Effector memory CD8-positive, alpha-beta T cell (primary cell): ENCODE measurements at regions not wholly inside any gene's neighbourhood (a gene's known extent, or its start where the extent isn't known, plus 50 kb on each side); places are given as distances from the start of the nearest gene placed in this dataset.
"Not testable (repeated sequence)": the region's sequence is repeated elsewhere in the genome, so short reads cannot be mapped to it uniquely, and the experiment has no call there.

ENCODE experiments used
- ATAC-seq: fragments of 150-1000 bp; cut with Tn5 transposase; replicated peaks from 2 replicates; pipeline ENCODE4 v1.10.0; 2021; ENCODE audit warnings: mild to moderate bottlenecking, moderate library complexity
- DNase-seq, 3 experiments: peaks; one replicate each; pipeline ENCODE4 v3.0.0; 2021
- H3K27ac Mint-ChIP-seq, 2 donors: one replicate each; pipeline ENCODE4 v1.8.0; 2022; ENCODE audit warnings: mild to moderate bottlenecking in 2 of 2, mixed read lengths in 2 of 2, moderate library complexity in 2 of 2
- H3K27me3 Mint-ChIP-seq, 2 donors: one replicate each; pipeline ENCODE4 v1.8.0; 2022; ENCODE audit warnings: mixed read lengths in 2 of 2
- H3K36me3 Mint-ChIP-seq: one replicate; pipeline ENCODE4 v1.8.0; 2022; ENCODE audit warnings: mild to moderate bottlenecking, moderate library complexity, mixed read lengths; ENCODE audit not compliant: insufficient read depth
- H3K4me1 Mint-ChIP-seq, 2 donors: one replicate each; pipeline ENCODE4 v1.8.0; 2022; ENCODE audit warnings: low read depth in 2 of 2, mixed read lengths in 2 of 2
- H3K4me3 Mint-ChIP-seq, 2 donors: one replicate each; pipeline ENCODE4 v1.8.0; 2022; ENCODE audit warnings: mild to moderate bottlenecking in 2 of 2, mixed read lengths in 2 of 2, moderate library complexity in 2 of 2
- H3K9me3 Mint-ChIP-seq, 2 donors: one replicate each; pipeline ENCODE4 v1.8.0; 2022; ENCODE audit warnings: mixed read lengths in 2 of 2

GRCh38 chr16:79843145-79843544, 242.6 kb upstream of the MAF start:
- ATAC-seq = no peak
- no peaks in the 10 kb centered on the region for H3K4me1 Mint-ChIP-seq
- no peak overlapping the region for H3K4me3 Mint-ChIP-seq
- H3K36me3 Mint-ChIP-seq = no peaks in the 10 kb centered on the region
- H3K27me3 Mint-ChIP-seq = peaks cover 42 to 47% of the 10 kb centered on the region in 2 donors
- H3K27ac Mint-ChIP-seq = no peak overlapping the region
- no peak for DNase-seq
- no peaks in the 10 kb centered on the region for H3K9me3 Mint-ChIP-seq

- H3K9me3 Mint-ChIP-seq = no peaks in the 10 kb centered on the region
- H3K27ac Mint-ChIP-seq = no peak overlapping the region
- DNase-seq (no peak), ATAC-seq (no peak)
- H3K4me3 Mint-ChIP-seq = no peak overlapping the region
- no peaks in the 10 kb centered on the region for H3K36me3 Mint-ChIP-seq
- peaks cover 43 to 45% of the 10 kb centered on the region in 2 donors for H3K27me3 Mint-ChIP-seq
- no peaks in the 10 kb centered on the region for H3K4me1 Mint-ChIP-seq
Observed at GRCh38 chr16:79842197-79842596, 241.7 kb upstream of the MAF start.

GRCh38 chr16:79839466-79840341, 239.2 kb upstream of the MAF start:
- ATAC-seq (no peak), DNase-seq (no peak)
- Mint-ChIP-seq H3K36me3 (no peaks in the 10 kb centered on the region), H3K27ac (no peak overlapping the region), H3K27me3 (peaks cover 58 to 59% of the 10 kb centered on the region in 2 donors), H3K4me3 (no peak overlapping the region), H3K9me3 (no peaks in the 10 kb centered on the region), H3K4me1 (no peaks in the 10 kb centered on the region)

- no peaks in the 10 kb centered on the region for H3K4me1 Mint-ChIP-seq
- ATAC-seq (no peak), DNase-seq (no peak)
- no peaks in the 10 kb centered on the region for H3K36me3 Mint-ChIP-seq
- H3K9me3 Mint-ChIP-seq = no peaks in the 10 kb centered on the region
- H3K4me3 Mint-ChIP-seq = no peak overlapping the region
- peaks cover 53 to 57% of the 10 kb centered on the region in 2 donors for H3K27me3 Mint-ChIP-seq
- no peak overlapping the region for H3K27ac Mint-ChIP-seq
Observed at GRCh38 chr16:79838496-79839259, 238.1 kb upstream of the MAF start.

DNA sequence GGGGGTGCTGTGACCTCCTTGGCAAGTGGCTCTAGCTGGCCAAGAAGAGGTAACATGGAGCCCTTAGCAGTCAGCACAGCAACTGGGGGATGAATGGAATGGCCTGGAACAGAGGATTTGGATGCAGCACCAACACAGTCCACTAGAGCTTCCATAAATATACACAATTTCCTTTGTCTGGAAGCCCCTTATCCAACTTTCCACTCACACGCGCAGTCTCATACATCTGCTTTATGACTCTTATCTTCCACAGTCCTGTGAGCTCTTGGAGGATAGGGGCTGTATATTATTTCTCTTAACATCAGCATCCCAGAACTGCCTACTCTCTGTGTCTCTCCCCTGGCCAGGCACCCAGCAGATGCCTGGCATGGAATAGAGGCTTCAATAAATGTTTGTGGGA, 235.6 kb upstream of the MAF start:
- no peak for ATAC-seq
- Mint-ChIP-seq H3K4me3 (no peak overlapping the region), H3K27me3 (peaks cover 34 to 35% of the 10 kb centered on the region in 2 donors), H3K9me3 (no peaks in the 10 kb centered on the region), H3K4me1 (no peaks in the 10 kb centered on the region), H3K27ac (no peak overlapping the region), H3K36me3 (no peaks in the 10 kb centered on the region)
- no peak for DNase-seq

GRCh38 chr16:79835194-79835593, 234.7 kb upstream of the MAF start:
- H3K36me3 Mint-ChIP-seq = no peaks in the 10 kb centered on the region
- no peaks in the 10 kb centered on the region for H3K4me1 Mint-ChIP-seq
- H3K9me3 Mint-ChIP-seq = no peaks in the 10 kb centered on the region
- no peak overlapping the region for H3K27ac Mint-ChIP-seq
- ATAC-seq = no peak
- peaks cover 30 to 41% of the 10 kb centered on the region in 2 donors for H3K27me3 Mint-ChIP-seq
- no peak for DNase-seq
- H3K4me3 Mint-ChIP-seq = no peak overlapping the region

DNA sequence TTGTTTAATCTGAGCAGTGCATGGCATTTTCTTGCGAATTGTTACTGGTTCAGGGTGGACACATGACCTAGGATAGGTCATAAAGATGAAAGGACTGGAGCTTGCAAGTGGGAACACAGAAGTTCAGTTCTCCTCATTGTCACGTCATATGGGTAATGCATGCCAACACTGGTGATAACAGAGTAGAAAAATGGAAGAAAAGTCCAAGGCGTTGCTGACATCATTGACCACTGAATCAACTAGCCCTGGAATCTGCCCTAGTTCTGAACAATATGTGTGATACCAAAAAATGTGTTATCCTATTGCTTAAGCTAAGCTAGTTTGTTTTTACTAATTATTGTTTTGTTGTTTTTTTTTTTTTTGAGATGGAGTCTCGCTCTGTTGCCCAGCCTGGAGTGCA, 234.2 kb upstream of the MAF start:
- Mint-ChIP-seq H3K9me3 (no peaks in the 10 kb centered on the region), H3K4me1 (no peaks in the 10 kb centered on the region), H3K27ac (no peak overlapping the region), H3K4me3 (no peak overlapping the region), H3K27me3 (peaks cover 25 to 42% of the 10 kb centered on the region in 2 donors), H3K36me3 (no peaks in the 10 kb centered on the region)
- no peak for DNase-seq
- ATAC-seq = no peak

DNA sequence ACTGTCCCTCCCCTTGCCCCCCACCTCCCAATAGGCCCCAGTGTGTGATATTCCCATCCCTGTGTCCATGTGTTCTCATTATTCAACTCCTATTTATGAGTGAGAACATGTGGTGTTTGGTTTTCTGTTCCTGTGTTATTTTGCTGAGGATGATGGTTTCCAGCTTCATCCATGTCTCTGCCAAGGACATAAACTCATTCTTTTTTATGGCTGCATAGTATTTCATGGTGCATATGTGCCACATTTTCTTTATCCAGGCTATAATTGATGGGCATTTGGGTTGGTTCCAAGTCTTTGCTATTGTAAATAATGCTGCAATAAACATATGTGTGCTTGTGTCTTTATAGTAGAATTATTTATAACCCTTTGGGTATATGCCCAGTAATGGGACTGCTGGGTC, 233.5 kb upstream of the MAF start:
- H3K4me1 Mint-ChIP-seq, H3K9me3 Mint-ChIP-seq, DNase-seq, ATAC-seq, H3K36me3 Mint-ChIP-seq, H3K27ac Mint-ChIP-seq, H3K4me3 Mint-ChIP-seq: not testable (repeated sequence)
- peaks cover 22 to 38% of the 10 kb centered on the region in 2 donors for H3K27me3 Mint-ChIP-seq

- H3K36me3 Mint-ChIP-seq = no peaks in the 10 kb centered on the region
- no peak overlapping the region for H3K4me3 Mint-ChIP-seq
- H3K27me3 Mint-ChIP-seq = peaks cover 22 to 41% of the 10 kb centered on the region in 2 donors
- no peak overlapping the region for H3K27ac Mint-ChIP-seq
- no peaks in the 10 kb centered on the region for H3K9me3 Mint-ChIP-seq
- no peaks in the 10 kb centered on the region for H3K4me1 Mint-ChIP-seq
- DNase-seq = no peak
- ATAC-seq = no peak
Observed at GRCh38 chr16:79833559-79833958, 233.0 kb upstream of the MAF start.

GRCh38 chr16:79826732-79827475, 226.4 kb upstream of the MAF start:
- no peaks in the 10 kb centered on the region for H3K4me1 Mint-ChIP-seq
- H3K27ac Mint-ChIP-seq = no peak overlapping the region
- peaks cover 7 to 25% of the 10 kb centered on the region in 2 donors for H3K27me3 Mint-ChIP-seq
- no peak overlapping the region for H3K4me3 Mint-ChIP-seq
- H3K9me3 Mint-ChIP-seq = no peaks in the 10 kb centered on the region
- DNase-seq (no peak), ATAC-seq (no peak)
- no peaks in the 10 kb centered on the region for H3K36me3 Mint-ChIP-seq

GRCh38 chr16:79825002-79825401, 224.5 kb upstream of the MAF start:
- DNase-seq = no peak
- Mint-ChIP-seq H3K27me3 (peaks cover 11 to 16% of the 10 kb centered on the region in 2 donors), H3K4me1 (no peaks in the 10 kb centered on the region), H3K9me3 (no peaks in the 10 kb centered on the region), H3K4me3 (no peak overlapping the region), H3K36me3 (no peaks in the 10 kb centered on the region), H3K27ac (no peak overlapping the region)
- ATAC-seq = no peak

DNA sequence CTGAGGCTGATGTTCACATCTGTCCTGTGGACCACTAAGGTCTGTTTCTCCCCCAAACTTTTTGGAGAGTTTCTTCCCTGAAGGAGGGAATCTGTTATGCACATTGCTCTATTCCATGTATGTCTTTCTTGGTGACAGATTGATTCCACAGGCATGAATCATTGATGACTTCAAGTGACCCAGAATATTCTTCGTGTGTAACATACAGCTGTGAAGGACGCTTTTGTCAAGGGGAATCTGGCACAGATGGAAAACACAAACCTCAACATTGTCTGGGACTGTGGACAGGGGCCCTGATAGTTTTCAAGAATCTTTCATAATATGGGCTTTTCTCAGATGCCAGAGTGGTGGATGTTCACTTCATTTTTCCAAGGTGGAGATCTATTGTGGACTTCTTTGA, 223.1 kb upstream of the MAF start:
- Mint-ChIP-seq H3K4me3 (no peak overlapping the region), H3K27ac (no peak overlapping the region), H3K9me3 (no peaks in the 10 kb centered on the region), H3K27me3 (peaks cover 10 to 15% of the 10 kb centered on the region in 2 donors), H3K36me3 (no peaks in the 10 kb centered on the region), H3K4me1 (no peaks in the 10 kb centered on the region)
- no peak for DNase-seq
- no peak for ATAC-seq

DNA sequence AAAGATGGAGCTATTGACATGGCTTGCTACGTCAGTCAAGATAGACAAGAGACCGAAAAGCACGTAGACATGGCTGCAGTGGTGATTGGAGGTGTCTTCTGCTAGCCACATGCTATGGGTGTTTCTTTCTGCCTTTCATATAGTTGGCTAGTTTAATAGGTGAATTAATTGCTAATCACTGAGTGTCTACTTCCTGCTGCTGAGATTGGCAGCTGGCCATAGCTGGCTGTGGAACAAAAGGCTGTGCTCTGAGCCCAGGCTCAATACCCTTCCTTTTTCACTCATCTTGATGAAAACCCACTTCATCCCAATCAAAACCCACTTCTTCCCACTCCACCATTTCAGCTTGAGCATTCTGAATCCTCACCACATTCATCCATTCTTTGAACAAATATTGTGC, 221.4 kb upstream of the MAF start:
- H3K4me1 Mint-ChIP-seq = no peaks in the 10 kb centered on the region
- no peak overlapping the region for H3K27ac Mint-ChIP-seq
- DNase-seq (no peak), ATAC-seq (no peak)
- no peaks in the 10 kb centered on the region for H3K9me3 Mint-ChIP-seq
- peaks cover 15% of the 10 kb centered on the region in 2 donors for H3K27me3 Mint-ChIP-seq
- H3K36me3 Mint-ChIP-seq = no peaks in the 10 kb centered on the region
- H3K4me3 Mint-ChIP-seq = no peak overlapping the region
